ENCODE measurements at regions not wholly inside any gene's neighbourhood (a gene's known extent, or its start where the extent isn't known, plus 50 kb on each side); places are given as distances from the start of the nearest gene placed in this dataset.

DNA sequence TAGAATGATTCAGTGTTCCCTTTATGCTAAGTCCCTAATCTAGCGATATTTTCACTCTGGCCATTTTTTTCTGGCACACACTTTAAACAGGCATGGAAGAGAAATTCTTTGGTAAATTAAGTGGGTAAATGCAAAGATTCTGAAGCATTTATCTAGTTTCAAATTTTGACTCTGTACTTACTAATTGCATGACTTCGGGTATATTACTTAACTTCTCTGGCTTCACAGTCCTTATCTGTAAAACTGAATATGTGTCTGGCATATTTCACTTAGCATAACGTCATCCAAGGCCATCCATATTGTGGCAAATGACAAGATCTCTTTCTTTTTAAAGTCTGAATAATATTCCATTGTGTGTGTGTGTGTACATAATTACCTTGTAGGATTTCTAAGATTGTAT is 114.5 kb downstream of the MBL2 start:
- H3K9ac ChIP-seq (ENCODE audit: low read length), result no peak overlapping the region
- no peaks in the 10 kb centered on the region for H4K20me1 ChIP-seq (ENCODE audit: insufficient read depth, low read length)
- TF ChIP-seq EZH2 (IDR thresholded peaks at IDR 0.05; ENCODE audit: borderline replicate concordance, low read length) (no peak), CTCF (IDR thresholded peaks at IDR 0.05; ENCODE audit: low read length) (no peak)
- H3K36me3 ChIP-seq (ENCODE audit: insufficient read depth, low read length), result no peaks in the 10 kb centered on the region
- H3K4me2 ChIP-seq (ENCODE audit: low read length), result no peak overlapping the region
- no peak overlapping the region for H2AFZ ChIP-seq (ENCODE audit: low read length)
- no peak overlapping the region for H3K27ac ChIP-seq (ENCODE audit: low read depth, low read length, poor library complexity, severe bottlenecking)
- H3F3A ChIP-seq (ENCODE audit: insufficient read depth, low read length), result no peaks in the 10 kb centered on the region
- H3K9me2 ChIP-seq (ENCODE audit: low read depth, low read length), result no peaks in the 10 kb centered on the region
- H3K9me3 ChIP-seq (ENCODE audit: low read length), result no peaks in the 10 kb centered on the region
- no peaks in the 10 kb centered on the region for H3K27me3 ChIP-seq (ENCODE audit: insufficient read depth, low read length)
- H3K4me3 ChIP-seq (ENCODE audit: low read depth, low read length, poor library complexity, severe bottlenecking), result no peak overlapping the region
- H3K4me1 ChIP-seq (ENCODE audit: insufficient read depth, low read length, severe bottlenecking), result no peaks in the 10 kb centered on the region
- no peaks in the 10 kb centered on the region for H3K79me2 ChIP-seq (ENCODE audit: insufficient read depth, low read length)

DNA sequence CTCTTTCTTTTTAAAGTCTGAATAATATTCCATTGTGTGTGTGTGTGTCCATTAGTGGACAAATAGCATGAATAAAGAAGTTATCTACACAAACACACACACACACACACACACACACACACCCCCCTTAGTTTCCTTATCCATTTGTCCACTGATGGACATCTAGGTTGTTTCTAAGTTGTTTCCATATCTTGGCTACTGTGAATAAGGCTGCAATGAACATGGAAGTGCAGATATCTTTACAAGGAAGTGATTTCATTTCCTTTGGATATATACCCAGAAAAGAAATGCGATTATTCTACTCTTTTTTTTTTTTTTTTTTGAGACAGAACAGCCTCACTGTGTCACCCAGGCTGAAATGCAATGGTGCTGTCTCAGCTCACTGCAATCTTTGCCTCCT is 113.5 kb downstream of the MBL2 start:
- H3K79me2 ChIP-seq (ENCODE audit: insufficient read depth, low read length), result no peaks in the 10 kb centered on the region
- TF ChIP-seq CTCF (IDR thresholded peaks at IDR 0.05; ENCODE audit: low read length) (no peak), EZH2 (IDR thresholded peaks at IDR 0.05; ENCODE audit: borderline replicate concordance, low read length) (no peak)
- H2AFZ ChIP-seq (ENCODE audit: low read length), result no peak overlapping the region
- H3K4me1 ChIP-seq (ENCODE audit: insufficient read depth, low read length, severe bottlenecking), result no peaks in the 10 kb centered on the region
- H3K9ac ChIP-seq (ENCODE audit: low read length), result no peak overlapping the region
- H3K27ac ChIP-seq (ENCODE audit: low read depth, low read length, poor library complexity, severe bottlenecking), result no peak overlapping the region
- H3F3A ChIP-seq (ENCODE audit: insufficient read depth, low read length), result no peaks in the 10 kb centered on the region
- H3K4me3 ChIP-seq (ENCODE audit: low read depth, low read length, poor library complexity, severe bottlenecking), result no peak overlapping the region
- H3K36me3 ChIP-seq (ENCODE audit: insufficient read depth, low read length), result no peaks in the 10 kb centered on the region
- no peaks in the 10 kb centered on the region for H4K20me1 ChIP-seq (ENCODE audit: insufficient read depth, low read length)
- no peak overlapping the region for H3K4me2 ChIP-seq (ENCODE audit: low read length)
- H3K9me3 ChIP-seq (ENCODE audit: low read length), result no peaks in the 10 kb centered on the region
- H3K27me3 ChIP-seq (ENCODE audit: insufficient read depth, low read length), result no peaks in the 10 kb centered on the region
- H3K9me2 ChIP-seq (ENCODE audit: low read depth, low read length), result no peaks in the 10 kb centered on the region

- no peaks in the 10 kb centered on the region for H3K27me3 ChIP-seq (ENCODE audit: insufficient read depth, low read length)
- H3K79me2 ChIP-seq (ENCODE audit: insufficient read depth, low read length), result no peaks in the 10 kb centered on the region
These were observed 110.3 kb downstream of the MBL2 start for GRCh38 chr10:52662256-52662655.

More at GRCh38 chr10:52662256-52662655, 110.3 kb downstream of the MBL2 start:
- Histone ChIP-seq H3K4me2 (ENCODE audit: low read length) (no peak overlapping the region), H3K4me1 (ENCODE audit: insufficient read depth, low read length, severe bottlenecking) (no peaks in the 10 kb centered on the region), H3K27ac (ENCODE audit: low read depth, low read length, poor library complexity, severe bottlenecking) (no peak overlapping the region), H3K36me3 (ENCODE audit: insufficient read depth, low read length) (no peaks in the 10 kb centered on the region), H2AFZ (ENCODE audit: low read length) (no peak overlapping the region), H3F3A (ENCODE audit: insufficient read depth, low read length) (no peaks in the 10 kb centered on the region), H3K9ac (ENCODE audit: low read length) (no peak overlapping the region), H3K4me3 (ENCODE audit: low read depth, low read length, poor library complexity, severe bottlenecking) (no peak overlapping the region), H4K20me1 (ENCODE audit: insufficient read depth, low read length) (no peaks in the 10 kb centered on the region), H3K9me3 (ENCODE audit: low read length) (no peaks in the 10 kb centered on the region), H3K9me2 (ENCODE audit: low read depth, low read length) (no peaks in the 10 kb centered on the region)
- TF ChIP-seq EZH2 (IDR thresholded peaks at IDR 0.05; ENCODE audit: borderline replicate concordance, low read length) (no peak), CTCF (IDR thresholded peaks at IDR 0.05; ENCODE audit: low read length) (no peak)
